Muscle layer of colon (tissue), 2 donors: ENCODE measurements at regions not wholly inside any gene's neighbourhood (a gene's known extent, or its start where the extent isn't known, plus 50 kb on each side); places are given as distances from the start of the nearest gene placed in this dataset.
"Not testable (repeated sequence)": the region's sequence is repeated elsewhere in the genome, so short reads cannot be mapped to it uniquely, and the experiment has no call there.

ENCODE experiments used
- H3K27ac ChIP-seq: one replicate; pipeline ENCODE4 v1.7.0; 2013; ENCODE audit warnings: low read depth, mild to moderate bottlenecking, low read length, moderate library complexity
- H3K27me3 ChIP-seq, 2 donors: one replicate each; pipeline ENCODE4 v1.7.0; 2013; ENCODE audit warnings: low read length in 2 of 2, mild to moderate bottlenecking in 2 of 2; ENCODE audit not compliant: insufficient read depth in 2 of 2, control insufficient read depth in 1 of 2
- H3K36me3 ChIP-seq: one replicate; pipeline ENCODE4 v1.7.0; 2013; ENCODE audit warnings: mild to moderate bottlenecking, low read length; ENCODE audit not compliant: insufficient read depth
- H3K4me1 ChIP-seq: one replicate; pipeline ENCODE4 v1.7.0; 2013; ENCODE audit warnings: mild to moderate bottlenecking, low read length; ENCODE audit not compliant: insufficient read depth
- H3K4me3 ChIP-seq, 2 donors: one replicate each; pipeline ENCODE4 v1.7.0; 2013; ENCODE audit warnings: low read length in 2 of 2, low read depth in 1 of 2, mild to moderate bottlenecking in 1 of 2, moderate library complexity in 1 of 2
- H3K9ac ChIP-seq: one replicate; pipeline ENCODE4 v1.7.0; 2013; ENCODE audit warnings: low read length
- H3K9me3 ChIP-seq: one replicate; pipeline ENCODE4 v1.7.0; 2013; ENCODE audit warnings: mild to moderate bottlenecking, low read length
- donor health status: abdominal sarcoma.
- donor health status: Adenocarcinoma of cecum.

- Histone ChIP-seq H3K9ac (no peak overlapping the region), H3K27ac (no peak overlapping the region), H3K9me3 (no peaks in the 10 kb centered on the region), H3K27me3 (no peaks in the 10 kb centered on the region), H3K4me1 (no peaks in the 10 kb centered on the region), H3K4me3 (no peak overlapping the region), H3K36me3 (no peaks in the 10 kb centered on the region)
Observed at GRCh38 chr4:3611778-3612177, 79.6 kb upstream of the LRPAP1 start.

- not testable (repeated sequence) for H3K9ac ChIP-seq, H3K36me3 ChIP-seq, H3K4me1 ChIP-seq, H3K9me3 ChIP-seq, H3K27me3 ChIP-seq, H3K27ac ChIP-seq, H3K4me3 ChIP-seq
Observed at GRCh38 chr4:3610851-3611250, 78.6 kb upstream of the LRPAP1 start.

- H3K4me3 ChIP-seq, H3K27me3 ChIP-seq, H3K9ac ChIP-seq, H3K27ac ChIP-seq, H3K9me3 ChIP-seq, H3K36me3 ChIP-seq, H3K4me1 ChIP-seq: not testable (repeated sequence)
Observed at GRCh38 chr4:3609905-3610304, 77.7 kb upstream of the LRPAP1 start.

- Histone ChIP-seq H3K9ac (no peak overlapping the region), H3K27me3 (no peaks in the 10 kb centered on the region), H3K4me1 (no peaks in the 10 kb centered on the region), H3K36me3 (no peaks in the 10 kb centered on the region), H3K9me3 (no peaks in the 10 kb centered on the region), H3K27ac (no peak overlapping the region), H3K4me3 (no peak overlapping the region)
Observed at GRCh38 chr4:3607690-3608552, 75.7 kb upstream of the LRPAP1 start.

- not testable (repeated sequence) for H3K27me3 ChIP-seq, H3K36me3 ChIP-seq, H3K9me3 ChIP-seq, H3K4me3 ChIP-seq, H3K9ac ChIP-seq, H3K4me1 ChIP-seq, H3K27ac ChIP-seq
Observed at GRCh38 chr4:3606850-3607249, 74.6 kb upstream of the LRPAP1 start.

DNA sequence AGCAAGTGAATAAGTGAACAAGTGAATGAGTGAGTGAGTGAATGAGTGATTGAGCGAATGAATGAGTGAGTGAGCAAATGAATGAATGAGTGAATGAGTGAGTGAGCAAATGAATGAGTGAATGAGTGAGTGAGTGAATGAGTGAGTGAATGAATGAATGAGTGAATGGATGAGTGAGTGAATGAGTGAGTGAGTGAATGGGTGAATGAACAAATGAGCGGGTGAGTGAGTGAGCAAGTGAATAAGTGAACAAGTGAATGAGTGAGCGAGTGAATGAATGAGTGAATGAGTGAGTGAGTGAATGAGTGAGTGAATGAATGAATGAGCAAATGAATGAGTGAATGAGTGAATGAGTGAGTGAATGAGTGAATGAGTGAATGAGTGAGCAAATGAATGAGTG, 74.0 kb upstream of the LRPAP1 start:
- not testable (repeated sequence) for H3K36me3 ChIP-seq, H3K9ac ChIP-seq, H3K4me1 ChIP-seq, H3K27me3 ChIP-seq, H3K27ac ChIP-seq, H3K4me3 ChIP-seq, H3K9me3 ChIP-seq

DNA sequence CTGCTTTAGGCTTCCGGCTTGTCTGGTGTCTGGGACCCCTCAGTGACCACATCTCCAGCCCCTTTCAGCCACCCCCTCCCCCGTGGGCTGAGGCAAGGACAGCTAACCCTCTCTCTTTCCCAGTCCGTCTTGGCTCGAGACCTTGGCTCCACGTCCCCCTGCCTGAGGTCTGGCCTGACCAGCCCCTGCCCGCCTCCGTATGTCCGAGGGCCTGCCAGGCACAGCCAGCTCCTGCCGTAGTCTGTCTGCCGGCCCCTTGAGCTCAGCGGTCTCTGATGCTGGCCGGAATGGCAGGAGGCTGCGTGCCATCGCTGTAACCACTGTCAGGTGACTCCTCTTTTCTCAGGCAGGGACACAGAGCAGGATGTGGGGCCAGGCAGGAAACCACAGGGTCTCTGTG, 73.3 kb upstream of the LRPAP1 start:
- Histone ChIP-seq H3K36me3 (no peaks in the 10 kb centered on the region), H3K4me3 (no peak overlapping the region), H3K9ac (no peak overlapping the region), H3K27ac (no peak overlapping the region), H3K4me1 (no peaks in the 10 kb centered on the region), H3K9me3 (no peaks in the 10 kb centered on the region), H3K27me3 (no peaks in the 10 kb centered on the region)

GRCh38 chr4:3602886-3603645, 70.8 kb upstream of the LRPAP1 start:
- H3K9ac ChIP-seq, H3K9me3 ChIP-seq, H3K27ac ChIP-seq, H3K4me3 ChIP-seq, H3K4me1 ChIP-seq, H3K27me3 ChIP-seq, H3K36me3 ChIP-seq: not testable (repeated sequence)

DNA sequence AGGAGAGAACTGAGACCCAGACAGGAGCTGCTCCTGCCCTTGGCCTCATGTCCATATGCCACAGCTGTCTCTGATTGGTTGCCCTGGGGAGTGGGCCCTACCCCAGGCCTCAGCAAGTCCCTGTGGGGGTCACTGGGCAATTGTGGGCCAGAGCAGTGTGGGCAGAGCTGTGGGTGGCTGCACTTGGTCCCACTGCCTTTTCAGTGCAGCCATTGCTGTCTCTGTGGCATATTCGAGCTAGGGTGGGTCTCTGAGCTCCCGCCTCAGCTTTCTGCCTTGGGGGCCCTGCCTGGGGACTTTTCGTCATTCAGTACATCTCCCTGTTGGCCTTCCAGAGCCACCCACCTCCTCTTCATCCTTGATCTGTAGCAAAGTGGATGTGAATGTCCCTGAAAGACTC, 69.8 kb upstream of the LRPAP1 start:
- Histone ChIP-seq H3K27me3 (no peaks in the 10 kb centered on the region), H3K9ac (no peak overlapping the region), H3K27ac (no peak overlapping the region), H3K4me3 (no peak overlapping the region), H3K36me3 (no peaks in the 10 kb centered on the region), H3K4me1 (no peaks in the 10 kb centered on the region), H3K9me3 (no peaks in the 10 kb centered on the region)

DNA sequence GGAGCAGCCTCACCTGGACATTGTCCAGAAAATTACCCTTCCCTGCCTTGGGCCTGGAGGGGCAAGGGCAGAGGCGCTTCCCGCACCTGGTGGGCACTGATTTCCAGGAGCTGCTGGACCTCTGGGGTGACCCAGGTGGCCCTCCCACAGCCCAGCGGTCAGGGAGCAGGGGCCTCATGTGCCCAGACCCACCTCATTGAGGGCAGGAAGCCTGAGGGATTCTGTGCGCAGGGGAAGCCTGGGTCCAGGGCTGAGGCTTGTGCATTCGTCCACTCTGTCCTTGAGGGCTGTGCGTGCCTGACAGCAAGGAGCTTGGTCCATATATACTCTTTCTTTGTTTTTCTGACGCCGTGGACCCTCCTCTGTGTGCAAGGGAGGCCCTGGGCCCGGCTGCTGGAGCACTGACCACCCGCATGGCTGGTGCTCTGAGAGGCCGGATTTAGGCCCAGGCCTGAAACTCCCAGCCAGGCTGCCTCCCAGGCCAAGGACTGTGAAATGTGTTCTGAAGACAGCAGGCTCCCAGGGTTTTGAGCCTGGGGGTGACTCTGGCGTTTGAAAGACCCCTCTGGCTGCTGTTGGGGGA, 69.0 kb upstream of the LRPAP1 start:
- H3K9me3 ChIP-seq, H3K27ac ChIP-seq, H3K4me3 ChIP-seq, H3K4me1 ChIP-seq, H3K27me3 ChIP-seq, H3K36me3 ChIP-seq, H3K9ac ChIP-seq: not testable (repeated sequence)

DNA sequence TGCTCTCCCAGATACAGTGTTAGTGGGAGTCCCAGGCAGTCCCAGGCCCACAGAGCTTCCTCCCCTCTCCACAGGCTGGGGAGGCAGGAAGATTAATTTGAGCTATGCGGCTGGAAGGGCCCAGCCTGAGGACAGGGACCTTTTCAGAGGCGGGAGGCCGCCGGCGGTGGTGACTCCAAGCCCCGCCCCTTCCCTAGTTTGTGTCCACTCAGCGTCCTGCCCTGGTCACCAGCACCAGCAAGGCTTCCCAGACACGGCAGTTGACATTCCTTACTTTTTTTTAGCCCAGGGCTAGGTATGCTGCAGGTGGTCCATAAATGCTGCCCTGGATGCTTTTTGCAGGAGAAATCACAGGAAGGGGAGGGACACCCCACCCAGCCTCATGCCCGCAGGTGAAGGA, 67.7 kb upstream of the LRPAP1 start:
- no peaks in the 10 kb centered on the region for H3K27me3 ChIP-seq
- no peak overlapping the region for H3K4me3 ChIP-seq
- no peak overlapping the region for H3K9ac ChIP-seq
- H3K36me3 ChIP-seq = no peaks in the 10 kb centered on the region
- no peaks in the 10 kb centered on the region for H3K9me3 ChIP-seq
- H3K27ac ChIP-seq = no peak overlapping the region
- no peaks in the 10 kb centered on the region for H3K4me1 ChIP-seq
